ENCODE measurements at regions not wholly inside any gene's neighbourhood (a gene's known extent, or its start where the extent isn't known, plus 50 kb on each side); places are given as distances from the start of the nearest gene placed in this dataset.

DNA sequence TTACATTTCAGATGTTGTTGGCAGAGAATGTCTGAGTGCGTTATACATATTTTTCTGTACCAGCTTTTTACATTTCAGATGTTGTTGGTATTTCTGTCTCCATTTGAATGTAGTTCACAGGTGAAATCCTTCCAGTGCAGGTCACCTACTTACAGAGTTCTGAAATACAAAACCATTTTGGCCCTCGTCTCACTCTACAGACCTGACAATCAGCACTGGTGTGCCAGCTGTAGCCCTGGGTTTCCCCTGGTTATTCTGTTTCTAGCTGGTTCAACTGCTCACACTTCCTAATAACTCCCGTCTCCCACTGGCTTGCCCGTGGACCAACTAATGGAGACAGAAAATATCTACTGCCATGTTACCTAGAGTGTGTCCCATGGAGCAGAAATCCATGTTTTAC, 87.5 kb upstream of the CDIN1 start:
- H3F3A ChIP-seq (ENCODE audit: insufficient read depth, low read length, poor library complexity, severe bottlenecking), result no peaks in the 10 kb centered on the region
- no peak overlapping the region for H3K9ac ChIP-seq (ENCODE audit: low read length)
- no peak overlapping the region for H2AFZ ChIP-seq (ENCODE audit: low read depth, low read length)
- H3K36me3 ChIP-seq (ENCODE audit: insufficient read depth, low read length), result no peaks in the 10 kb centered on the region
- no peak overlapping the region for H3K4me2 ChIP-seq (ENCODE audit: low read length)
- TF ChIP-seq RAD21 (conservative IDR thresholded peaks at IDR 0.05), result no peak
- TF ChIP-seq EZH2 (IDR thresholded peaks at IDR 0.05; ENCODE audit: borderline replicate concordance, insufficient read depth, low read length, poor library complexity, severe bottlenecking), result no peak
- no peak for TF ChIP-seq EP300 (conservative IDR thresholded peaks at IDR 0.05; ENCODE audit: poor library complexity, severe bottlenecking)
- TF ChIP-seq, protein P1, sequence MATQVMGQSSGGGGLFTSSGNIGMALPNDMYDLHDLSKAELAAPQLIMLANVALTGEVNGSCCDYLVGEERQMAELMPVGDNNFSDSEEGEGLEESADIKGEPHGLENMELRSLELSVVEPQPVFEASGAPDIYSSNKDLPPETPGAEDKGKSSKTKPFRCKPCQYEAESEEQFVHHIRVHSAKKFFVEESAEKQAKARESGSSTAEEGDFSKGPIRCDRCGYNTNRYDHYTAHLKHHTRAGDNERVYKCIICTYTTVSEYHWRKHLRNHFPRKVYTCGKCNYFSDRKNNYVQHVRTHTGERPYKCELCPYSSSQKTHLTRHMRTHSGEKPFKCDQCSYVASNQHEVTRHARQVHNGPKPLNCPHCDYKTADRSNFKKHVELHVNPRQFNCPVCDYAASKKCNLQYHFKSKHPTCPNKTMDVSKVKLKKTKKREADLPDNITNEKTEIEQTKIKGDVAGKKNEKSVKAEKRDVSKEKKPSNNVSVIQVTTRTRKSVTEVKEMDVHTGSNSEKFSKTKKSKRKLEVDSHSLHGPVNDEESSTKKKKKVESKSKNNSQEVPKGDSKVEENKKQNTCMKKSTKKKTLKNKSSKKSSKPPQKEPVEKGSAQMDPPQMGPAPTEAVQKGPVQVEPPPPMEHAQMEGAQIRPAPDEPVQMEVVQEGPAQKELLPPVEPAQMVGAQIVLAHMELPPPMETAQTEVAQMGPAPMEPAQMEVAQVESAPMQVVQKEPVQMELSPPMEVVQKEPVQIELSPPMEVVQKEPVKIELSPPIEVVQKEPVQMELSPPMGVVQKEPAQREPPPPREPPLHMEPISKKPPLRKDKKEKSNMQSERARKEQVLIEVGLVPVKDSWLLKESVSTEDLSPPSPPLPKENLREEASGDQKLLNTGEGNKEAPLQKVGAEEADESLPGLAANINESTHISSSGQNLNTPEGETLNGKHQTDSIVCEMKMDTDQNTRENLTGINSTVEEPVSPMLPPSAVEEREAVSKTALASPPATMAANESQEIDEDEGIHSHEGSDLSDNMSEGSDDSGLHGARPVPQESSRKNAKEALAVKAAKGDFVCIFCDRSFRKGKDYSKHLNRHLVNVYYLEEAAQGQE (IDR thresholded peaks at IDR 0.05; ENCODE audit: borderline replicate concordance), result no peak
- TF ChIP-seq SMC3 (conservative IDR thresholded peaks at IDR 0.05; ENCODE audit: poor library complexity), result no peak
- TF ChIP-seq, protein P2, sequence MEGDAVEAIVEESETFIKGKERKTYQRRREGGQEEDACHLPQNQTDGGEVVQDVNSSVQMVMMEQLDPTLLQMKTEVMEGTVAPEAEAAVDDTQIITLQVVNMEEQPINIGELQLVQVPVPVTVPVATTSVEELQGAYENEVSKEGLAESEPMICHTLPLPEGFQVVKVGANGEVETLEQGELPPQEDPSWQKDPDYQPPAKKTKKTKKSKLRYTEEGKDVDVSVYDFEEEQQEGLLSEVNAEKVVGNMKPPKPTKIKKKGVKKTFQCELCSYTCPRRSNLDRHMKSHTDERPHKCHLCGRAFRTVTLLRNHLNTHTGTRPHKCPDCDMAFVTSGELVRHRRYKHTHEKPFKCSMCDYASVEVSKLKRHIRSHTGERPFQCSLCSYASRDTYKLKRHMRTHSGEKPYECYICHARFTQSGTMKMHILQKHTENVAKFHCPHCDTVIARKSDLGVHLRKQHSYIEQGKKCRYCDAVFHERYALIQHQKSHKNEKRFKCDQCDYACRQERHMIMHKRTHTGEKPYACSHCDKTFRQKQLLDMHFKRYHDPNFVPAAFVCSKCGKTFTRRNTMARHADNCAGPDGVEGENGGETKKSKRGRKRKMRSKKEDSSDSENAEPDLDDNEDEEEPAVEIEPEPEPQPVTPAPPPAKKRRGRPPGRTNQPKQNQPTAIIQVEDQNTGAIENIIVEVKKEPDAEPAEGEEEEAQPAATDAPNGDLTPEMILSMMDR (IDR thresholded peaks at IDR 0.05; ENCODE audit: poor library complexity, severe bottlenecking), result no peak
- TF ChIP-seq TAF1 (IDR thresholded peaks at IDR 0.05; ENCODE audit: low read depth), result no peak
- no peak for TF ChIP-seq MXI1 (conservative IDR thresholded peaks at IDR 0.05; ENCODE audit: poor library complexity, severe bottlenecking)
- TF ChIP-seq POLR2AphosphoS5 (IDR thresholded peaks at IDR 0.05), result no peak
- no peaks in the 10 kb centered on the region for H3K79me2 ChIP-seq (replicated peaks; ENCODE audit: insufficient read depth, low read length)
- no peaks in the 10 kb centered on the region for H3K9me3 ChIP-seq (ENCODE audit: low read length)
- no peak overlapping the region for H3K27ac ChIP-seq (ENCODE audit: low read length)
- no peaks in the 10 kb centered on the region for H3K27me3 ChIP-seq (ENCODE audit: insufficient read depth, low read depth, low read length)
- no peaks in the 10 kb centered on the region for H3K9me2 ChIP-seq (ENCODE audit: insufficient read depth, low read length)
- no peak overlapping the region for H3K4me3 ChIP-seq (ENCODE audit: low read length)
- H4K20me1 ChIP-seq (ENCODE audit: insufficient read depth), result no peaks in the 10 kb centered on the region

DNA sequence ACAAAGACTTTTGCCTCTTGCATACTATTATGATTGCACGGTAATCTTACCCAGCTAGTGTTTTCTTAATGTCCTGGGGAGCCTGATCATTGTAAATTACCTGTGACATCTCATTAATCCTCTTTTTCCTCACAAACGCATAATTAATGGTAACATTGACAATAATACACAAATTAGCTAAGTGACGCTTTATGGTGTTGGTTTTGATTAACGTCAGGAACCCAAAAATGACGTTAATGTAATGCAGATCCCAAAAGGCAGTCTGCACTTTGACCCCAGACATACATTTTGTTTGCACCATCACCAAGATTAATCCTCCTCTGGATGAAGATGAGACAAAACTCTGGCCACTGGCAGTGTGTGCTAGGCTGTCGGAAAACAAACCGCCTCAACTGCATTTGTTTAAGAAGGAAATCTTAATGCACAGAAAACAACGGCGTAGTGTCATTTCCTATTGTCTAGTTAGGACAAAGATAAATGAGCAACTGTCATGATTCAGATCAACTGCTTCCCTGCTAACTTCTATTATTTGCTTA, 83.9 kb upstream of the CDIN1 start:
- no peak overlapping the region for H3K4me2 ChIP-seq (ENCODE audit: low read length)
- TF ChIP-seq POLR2AphosphoS5 (IDR thresholded peaks at IDR 0.05), result no peak
- TF ChIP-seq RAD21 (conservative IDR thresholded peaks at IDR 0.05), result no peak
- no peak for TF ChIP-seq EP300 (conservative IDR thresholded peaks at IDR 0.05; ENCODE audit: poor library complexity, severe bottlenecking)
- no peak for TF ChIP-seq MXI1 (conservative IDR thresholded peaks at IDR 0.05; ENCODE audit: poor library complexity, severe bottlenecking)
- TF ChIP-seq TAF1 (IDR thresholded peaks at IDR 0.05; ENCODE audit: low read depth), result no peak
- TF ChIP-seq, protein P2 (IDR thresholded peaks at IDR 0.05; ENCODE audit: poor library complexity, severe bottlenecking), result no peak
- TF ChIP-seq, protein P1 (IDR thresholded peaks at IDR 0.05; ENCODE audit: borderline replicate concordance), result no peak
- no peak for TF ChIP-seq SMC3 (conservative IDR thresholded peaks at IDR 0.05; ENCODE audit: poor library complexity)
- no peak for TF ChIP-seq EZH2 (IDR thresholded peaks at IDR 0.05; ENCODE audit: borderline replicate concordance, insufficient read depth, low read length, poor library complexity, severe bottlenecking)
- H2AFZ ChIP-seq (ENCODE audit: low read depth, low read length), result no peak overlapping the region
- H3K79me2 ChIP-seq (replicated peaks; ENCODE audit: insufficient read depth, low read length), result no peaks in the 10 kb centered on the region
- no peaks in the 10 kb centered on the region for H3K27me3 ChIP-seq (ENCODE audit: insufficient read depth, low read depth, low read length)
- no peak overlapping the region for H3K27ac ChIP-seq (ENCODE audit: low read length)
- no peaks in the 10 kb centered on the region for H3K9me3 ChIP-seq (ENCODE audit: low read length)
- no peaks in the 10 kb centered on the region for H3K36me3 ChIP-seq (ENCODE audit: insufficient read depth, low read length)
- no peaks in the 10 kb centered on the region for H4K20me1 ChIP-seq (ENCODE audit: insufficient read depth)
- H3K4me3 ChIP-seq (ENCODE audit: low read length), result no peak overlapping the region
- no peak overlapping the region for H3K9ac ChIP-seq (ENCODE audit: low read length)
- H3F3A ChIP-seq (ENCODE audit: insufficient read depth, low read length, poor library complexity, severe bottlenecking), result no peaks in the 10 kb centered on the region
- H3K9me2 ChIP-seq (ENCODE audit: insufficient read depth, low read length), result no peaks in the 10 kb centered on the region

All from neural cell (in vitro differentiated cells).